Activated naive CD8-positive, alpha-beta T cell treated with anti-CD3 and anti-CD28 coated beads, Interleukin-2, amount 50 U/mL, for 24 hours (primary cell): ENCODE measurements at regions not wholly inside any gene's neighbourhood (a gene's known extent, or its start where the extent isn't known, plus 50 kb on each side); places are given as distances from the start of the nearest gene placed in this dataset.
"Not testable (repeated sequence)": the region's sequence is repeated elsewhere in the genome, so short reads cannot be mapped to it uniquely, and the experiment has no call there.

Experiments
- ATAC-seq: fragments of 150-1000 bp; cut with Tn5 transposase; one replicate; pipeline ENCODE4 v1.10.0; 2021
- DNase-seq: peaks from one replicate; pipeline ENCODE4 v3.0.0; 2021
- H3K27ac Mint-ChIP-seq: one replicate; pipeline ENCODE4 v1.8.0; 2021; ENCODE audit warnings: mild to moderate bottlenecking, mixed read lengths
- H3K27me3 Mint-ChIP-seq: one replicate; pipeline ENCODE4 v1.8.0; 2021; ENCODE audit warnings: mixed read lengths
- H3K36me3 Mint-ChIP-seq: one replicate; pipeline ENCODE4 v1.8.0; 2021; ENCODE audit warnings: low read depth, mixed read lengths
- H3K4me1 Mint-ChIP-seq: one replicate; pipeline ENCODE4 v1.8.0; 2021; ENCODE audit warnings: mixed read lengths
- H3K4me3 Mint-ChIP-seq: one replicate; pipeline ENCODE4 v1.8.0; 2021; ENCODE audit warnings: mild to moderate bottlenecking, moderate library complexity, mixed read lengths
- H3K9me3 Mint-ChIP-seq: one replicate; pipeline ENCODE4 v1.8.0; 2021; ENCODE audit warnings: mixed read lengths

GRCh38 chr1:228655796-228656394 is 79.4 kb upstream of the RHOU start:
- Mint-ChIP-seq H3K27ac (no peak overlapping the region), H3K36me3 (no peaks in the 10 kb centered on the region), H3K4me3 (no peak overlapping the region), H3K4me1 (no peaks in the 10 kb centered on the region), H3K27me3 (peaks cover 61% of the 10 kb centered on the region), H3K9me3 (no peaks in the 10 kb centered on the region)
- ATAC-seq (no peak), DNase-seq (no peak)

- not testable (repeated sequence) for H3K4me3 Mint-ChIP-seq, H3K36me3 Mint-ChIP-seq, ATAC-seq, DNase-seq, H3K4me1 Mint-ChIP-seq, H3K27ac Mint-ChIP-seq, H3K9me3 Mint-ChIP-seq
- peaks cover 25% of the 10 kb centered on the region for H3K27me3 Mint-ChIP-seq
Observed at GRCh38 chr1:228662007-228662689, 73.1 kb upstream of the RHOU start.

GRCh38 chr1:228664399-228664914 is 70.8 kb upstream of the RHOU start:
- ATAC-seq (no peak), DNase-seq (peak; percentile 78)
- H3K4me3 Mint-ChIP-seq: no peak overlapping the region
- peaks cover 14% of the 10 kb centered on the region for H3K27me3 Mint-ChIP-seq
- H3K4me1 Mint-ChIP-seq: no peaks in the 10 kb centered on the region
- no peaks in the 10 kb centered on the region for H3K9me3 Mint-ChIP-seq
- H3K27ac Mint-ChIP-seq: no peak overlapping the region
- H3K36me3 Mint-ChIP-seq: no peaks in the 10 kb centered on the region

GRCh38 chr1:228666686-228667623 is 68.3 kb upstream of the RHOU start:
- Mint-ChIP-seq H3K36me3 (no peaks in the 10 kb centered on the region), H3K27ac (no peak overlapping the region), H3K27me3 (peaks cover 2% of the 10 kb centered on the region), H3K4me3 (no peak overlapping the region), H3K9me3 (no peaks in the 10 kb centered on the region), H3K4me1 (no peaks in the 10 kb centered on the region)
- ATAC-seq (no peak), DNase-seq (no peak)

GRCh38 chr1:228668553-228669241 is 66.6 kb upstream of the RHOU start:
- H3K27me3 Mint-ChIP-seq: no peaks in the 10 kb centered on the region

GRCh38 chr1:228669242-228669585 is 66.1 kb upstream of the RHOU start:
- no peak overlapping the region for H3K27ac Mint-ChIP-seq
- ATAC-seq: no peak
- no peak overlapping the region for H3K4me3 Mint-ChIP-seq
- no peaks in the 10 kb centered on the region for H3K27me3 Mint-ChIP-seq
- no peaks in the 10 kb centered on the region for H3K4me1 Mint-ChIP-seq
- H3K36me3 Mint-ChIP-seq: no peaks in the 10 kb centered on the region
- no peaks in the 10 kb centered on the region for H3K9me3 Mint-ChIP-seq
- no peak for DNase-seq

More at GRCh38 chr1:228668553-228669241, 66.6 kb upstream of the RHOU start:
- H3K4me1 Mint-ChIP-seq: no peaks in the 10 kb centered on the region
- no peaks in the 10 kb centered on the region for H3K36me3 Mint-ChIP-seq
- H3K9me3 Mint-ChIP-seq: no peaks in the 10 kb centered on the region
- no peak overlapping the region for H3K4me3 Mint-ChIP-seq
- DNase-seq: no peak
- ATAC-seq: peak; percentile 7
- H3K27ac Mint-ChIP-seq: no peak overlapping the region

GRCh38 chr1:228681076-228681565 is 54.2 kb upstream of the RHOU start:
- not testable (repeated sequence) for ATAC-seq
- peak overlapping the region; percentile 19 for H3K4me3 Mint-ChIP-seq

GRCh38 chr1:228683428-228683827 is 51.9 kb upstream of the RHOU start:
- peaks cover 4% of the 10 kb centered on the region for H3K4me1 Mint-ChIP-seq
- no peaks in the 10 kb centered on the region for H3K9me3 Mint-ChIP-seq
- no peaks in the 10 kb centered on the region for H3K36me3 Mint-ChIP-seq
- no peak overlapping the region for H3K27ac Mint-ChIP-seq
- no peak for ATAC-seq
- DNase-seq: no peak
- H3K4me3 Mint-ChIP-seq: no peak overlapping the region
- peaks cover 36% of the 10 kb centered on the region for H3K27me3 Mint-ChIP-seq

More at GRCh38 chr1:228681076-228681565, 54.2 kb upstream of the RHOU start:
- H3K36me3 Mint-ChIP-seq, H3K9me3 Mint-ChIP-seq, H3K27ac Mint-ChIP-seq, H3K4me1 Mint-ChIP-seq, DNase-seq: not testable (repeated sequence)
- peaks cover 28% of the 10 kb centered on the region for H3K27me3 Mint-ChIP-seq

GRCh38 chr1:228684607-228685006 is 50.7 kb upstream of the RHOU start:
- ATAC-seq (no peak), DNase-seq (no peak)
- H3K9me3 Mint-ChIP-seq: no peaks in the 10 kb centered on the region
- H3K27ac Mint-ChIP-seq: no peak overlapping the region
- no peak overlapping the region for H3K4me3 Mint-ChIP-seq
- peaks cover 4% of the 10 kb centered on the region for H3K4me1 Mint-ChIP-seq
- H3K36me3 Mint-ChIP-seq: no peaks in the 10 kb centered on the region
- H3K27me3 Mint-ChIP-seq: peaks cover 37% of the 10 kb centered on the region

GRCh38 chr1:228685081-228685660 is 50.1 kb upstream of the RHOU start:
- Mint-ChIP-seq H3K27me3 (peaks cover 37% of the 10 kb centered on the region), H3K4me1 (peaks cover 4% of the 10 kb centered on the region), H3K36me3 (no peaks in the 10 kb centered on the region), H3K27ac (no peak overlapping the region), H3K4me3 (no peak overlapping the region), H3K9me3 (no peaks in the 10 kb centered on the region)
- ATAC-seq: no peak
- no peak for DNase-seq
